Brain microvascular endothelial cell (primary cell): ENCODE measurements at regions not wholly inside any gene's neighbourhood (a gene's known extent, or its start where the extent isn't known, plus 50 kb on each side); places are given as distances from the start of the nearest gene placed in this dataset.

Source experiments
- DNase-seq: peaks from one replicate; pipeline ENCODE4 v3.0.0-alpha.2; 2020
- H3K27ac ChIP-seq: fragments of 250-450 bp; sonication (Bioruptor Pico); 2 replicates; pipeline ENCODE4 v1.5.1; 2020; ENCODE audit warnings: mild to moderate bottlenecking, moderate library complexity
- H3K27me3 ChIP-seq: fragments of 250-450 bp; sonication (Bioruptor Pico); replicated peaks from 2 replicates; pipeline ENCODE4 v1.5.1; 2020; ENCODE audit warnings: mild to moderate bottlenecking
- H3K36me3 ChIP-seq: fragments of 250-450 bp; sonication (Bioruptor Pico); replicated peaks from 2 replicates; pipeline ENCODE4 v1.5.1; 2020; ENCODE audit warnings: mild to moderate bottlenecking
- H3K4me3 ChIP-seq: 2 replicates; pipeline ENCODE4 v1.5.1; 2011; ENCODE audit warnings: low read depth, mild to moderate bottlenecking, control low read depth, low read length, moderate library complexity
- in situ Hi-C: cut with HindIII; loops from 2 replicates; pipeline ENCODE4 v1.10.0; 2017; ENCODE audit warnings: low sequenced_read_pairs, low pct_ligation_motif_present
- TF ChIP-seq, protein P1 (sequence below): IDR thresholded peaks from 2 replicates; pipeline ENCODE4 v1.5.1; 2011; ENCODE audit warnings: low read depth, mild to moderate bottlenecking, moderate library complexity, low read length, control low read depth, inconsistent platforms; ENCODE audit errors: missing control alignments

DNA sequence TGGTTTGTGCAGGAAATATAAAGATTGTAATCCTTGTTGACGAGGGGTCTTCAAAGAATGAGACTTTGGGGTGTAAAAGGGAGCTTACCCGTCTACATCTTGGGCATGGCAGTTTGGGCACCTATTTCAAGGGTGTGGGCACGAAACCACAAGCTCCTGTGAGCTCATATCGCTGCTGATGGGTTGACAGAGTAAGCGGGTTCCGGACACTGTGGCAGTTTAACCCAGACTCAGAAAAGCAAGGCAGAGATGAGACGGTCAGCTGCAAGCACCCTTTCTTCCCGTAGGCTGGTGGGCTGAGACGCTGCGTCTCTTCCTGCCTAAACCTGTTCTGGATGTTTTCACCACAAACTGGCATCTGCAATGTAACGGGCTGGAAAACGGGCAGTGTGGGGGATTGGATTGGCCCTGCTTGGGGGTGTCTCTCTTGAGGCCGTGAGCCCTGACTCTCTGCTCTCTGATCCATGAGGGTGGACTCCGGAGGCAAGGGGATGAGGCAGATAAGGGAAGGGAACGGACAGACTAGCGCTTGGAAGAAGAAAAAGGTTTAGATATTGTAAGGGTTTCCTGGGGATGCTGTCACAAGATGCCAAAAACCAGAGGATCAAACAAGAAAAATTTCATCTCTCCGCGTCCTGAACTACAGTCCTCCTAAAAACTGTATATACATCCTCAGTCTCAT is 237.5 kb downstream of the SHOX start:
- in situ Hi-C loops = no loop called here
- no peaks in the 10 kb centered on the region for H3K27me3 ChIP-seq
- no peak for DNase-seq
- H3K27ac ChIP-seq = no peak overlapping the region
- H3K36me3 ChIP-seq = no peaks in the 10 kb centered on the region
- H3K4me3 ChIP-seq = no peak overlapping the region
- TF ChIP-seq, protein P1, sequence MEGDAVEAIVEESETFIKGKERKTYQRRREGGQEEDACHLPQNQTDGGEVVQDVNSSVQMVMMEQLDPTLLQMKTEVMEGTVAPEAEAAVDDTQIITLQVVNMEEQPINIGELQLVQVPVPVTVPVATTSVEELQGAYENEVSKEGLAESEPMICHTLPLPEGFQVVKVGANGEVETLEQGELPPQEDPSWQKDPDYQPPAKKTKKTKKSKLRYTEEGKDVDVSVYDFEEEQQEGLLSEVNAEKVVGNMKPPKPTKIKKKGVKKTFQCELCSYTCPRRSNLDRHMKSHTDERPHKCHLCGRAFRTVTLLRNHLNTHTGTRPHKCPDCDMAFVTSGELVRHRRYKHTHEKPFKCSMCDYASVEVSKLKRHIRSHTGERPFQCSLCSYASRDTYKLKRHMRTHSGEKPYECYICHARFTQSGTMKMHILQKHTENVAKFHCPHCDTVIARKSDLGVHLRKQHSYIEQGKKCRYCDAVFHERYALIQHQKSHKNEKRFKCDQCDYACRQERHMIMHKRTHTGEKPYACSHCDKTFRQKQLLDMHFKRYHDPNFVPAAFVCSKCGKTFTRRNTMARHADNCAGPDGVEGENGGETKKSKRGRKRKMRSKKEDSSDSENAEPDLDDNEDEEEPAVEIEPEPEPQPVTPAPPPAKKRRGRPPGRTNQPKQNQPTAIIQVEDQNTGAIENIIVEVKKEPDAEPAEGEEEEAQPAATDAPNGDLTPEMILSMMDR = no peak

- H3K27me3 ChIP-seq = no peaks in the 10 kb centered on the region
- in situ Hi-C loops = no loop called here
- no peak for DNase-seq
- TF ChIP-seq, protein P1 = no peak
- H3K4me3 ChIP-seq = no peak overlapping the region
- no peaks in the 10 kb centered on the region for H3K36me3 ChIP-seq
- H3K27ac ChIP-seq = no peak overlapping the region
These were observed 236.9 kb downstream of the SHOX start for GRCh38 chrX:867502-867901.

GRCh38 chrX:866441-866990 is 235.9 kb downstream of the SHOX start:
- Histone ChIP-seq H3K27ac (no peak overlapping the region), H3K27me3 (no peaks in the 10 kb centered on the region), H3K36me3 (no peaks in the 10 kb centered on the region), H3K4me3 (no peak overlapping the region)
- TF ChIP-seq, protein P1 = no peak
- in situ Hi-C loops = no loop called here
- DNase-seq = no peak

- TF ChIP-seq, protein P1 = no peak
- Histone ChIP-seq H3K4me3 (no peak overlapping the region), H3K36me3 (no peaks in the 10 kb centered on the region), H3K27me3 (no peaks in the 10 kb centered on the region), H3K27ac (no peak overlapping the region)
- in situ Hi-C loops = no loop called here
- no peak for DNase-seq
These were observed 234.8 kb downstream of the SHOX start for GRCh38 chrX:865422-865821.

DNA sequence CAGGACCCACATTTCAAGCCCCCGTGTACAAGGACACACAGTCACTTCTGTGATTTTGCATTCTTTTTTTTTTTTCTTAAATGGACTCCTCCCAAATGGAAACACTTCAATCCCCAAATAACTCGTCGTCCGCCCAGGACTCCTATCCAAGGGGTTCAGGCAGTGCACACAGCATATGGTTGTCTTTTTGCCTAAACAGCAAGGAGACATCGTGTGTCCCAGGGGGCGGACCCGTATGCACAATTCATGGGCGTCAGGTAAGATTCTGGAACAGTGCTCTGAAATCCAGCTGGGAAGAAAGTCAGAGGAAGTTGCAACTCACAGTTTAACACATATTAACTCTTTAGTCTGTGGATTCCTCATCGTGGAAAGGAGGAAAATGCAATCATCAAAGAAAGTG is 231.3 kb downstream of the SHOX start:
- TF ChIP-seq, protein P1 = no peak
- Histone ChIP-seq H3K27ac (no peak overlapping the region), H3K4me3 (no peak overlapping the region), H3K27me3 (no peaks in the 10 kb centered on the region), H3K36me3 (no peaks in the 10 kb centered on the region)
- in situ Hi-C loops = no loop called here
- no peak for DNase-seq

- TF ChIP-seq, protein P1 = no peak
- H3K27ac ChIP-seq = no peak overlapping the region
- DNase-seq = peak; percentile 35
- no peaks in the 10 kb centered on the region for H3K36me3 ChIP-seq
- in situ Hi-C loops = no loop called here
- H3K4me3 ChIP-seq = no peak overlapping the region
- no peaks in the 10 kb centered on the region for H3K27me3 ChIP-seq
These were observed 230.8 kb downstream of the SHOX start for GRCh38 chrX:861340-861890.
